CD14-positive monocyte (primary cell): ENCODE measurements at regions not wholly inside any gene's neighbourhood (a gene's known extent, or its start where the extent isn't known, plus 50 kb on each side); places are given as distances from the start of the nearest gene placed in this dataset.

ENCODE experiments used
- DNase-seq, 3 donors: peaks; one replicate each; pipeline ENCODE4 v3.0.0-alpha.2; 2011 to 2022
- H2AFZ ChIP-seq: 2 replicates; pipeline ENCODE4 v1.6.0; 2012; ENCODE audit warnings: mild to moderate bottlenecking, low read depth, low read length, inconsistent platforms; ENCODE audit not compliant: insufficient read depth, poor library complexity, severe bottlenecking
- H3K27ac ChIP-seq, 2 donors: 1 replicate in 1 of 2; 2 replicates in 1 of 2; pipeline ENCODE4 v1.5.1; 2012 to 2013; ENCODE audit warnings: low read length in 2 of 2, control low read depth in 1 of 2, inconsistent platforms in 1 of 2, low read depth in 1 of 2, mild to moderate bottlenecking in 1 of 2
- H3K27me3 ChIP-seq, 2 donors: one replicate each; pipeline versions ENCODE4 v1.6.0 to v1.6.1; 2011 to 2013; ENCODE audit warnings: low read length in 2 of 2; ENCODE audit not compliant: control insufficient read depth in 2 of 2, insufficient read depth in 2 of 2
- H3K36me3 ChIP-seq, 2 donors: replicated peaks in 1 of 2; 1 replicate in 1 of 2; 2 replicates in 1 of 2; pipeline versions ENCODE4 v1.5.1 to v1.6.1; 2012 to 2013; ENCODE audit warnings: low read length in 2 of 2, control low read depth in 1 of 2, inconsistent platforms in 1 of 2, mild to moderate bottlenecking in 1 of 2; ENCODE audit not compliant: insufficient read depth in 2 of 2, control insufficient read depth in 1 of 2
- H3K4me1 ChIP-seq, 2 donors: 1 replicate in 1 of 2; 2 replicates in 1 of 2; pipeline versions ENCODE4 v1.5.1 to v1.6.1; 2012 to 2013; ENCODE audit warnings: low read length in 2 of 2, control low read depth in 1 of 2, inconsistent platforms in 1 of 2, mild to moderate bottlenecking in 1 of 2, moderate library complexity in 1 of 2; ENCODE audit not compliant: insufficient read depth in 2 of 2, control insufficient read depth in 1 of 2
- H3K4me2 ChIP-seq: replicated peaks from 2 replicates; pipeline ENCODE3; 2012; ENCODE audit warnings: low read length, moderate library complexity, mild to moderate bottlenecking; ENCODE audit not compliant: poor library complexity, severe bottlenecking; ENCODE audit errors: extremely low read depth
- H3K4me3 ChIP-seq, 3 experiments: fragments of 200-600 bp in 1 of 3; sonication (generic) in 1 of 3; replicated peaks in 1 of 3; 1 replicate in 2 of 3; 2 replicates in 1 of 3; pipeline ENCODE4 v1.5.1; 2011 to 2013; ENCODE audit warnings: low read length in 3 of 3, mild to moderate bottlenecking in 3 of 3, control low read depth in 2 of 3, low read depth in 2 of 3, inconsistent platforms in 1 of 3, moderate library complexity in 1 of 3
- H3K79me2 ChIP-seq: 2 replicates; pipeline ENCODE4 v1.6.0; 2012; ENCODE audit warnings: mild to moderate bottlenecking, control low read depth, inconsistent platforms, low read length, moderate library complexity; ENCODE audit not compliant: insufficient read depth
- H3K9ac ChIP-seq: 2 replicates; pipeline ENCODE4 v1.6.0; 2017; ENCODE audit warnings: low read length, mild to moderate bottlenecking; ENCODE audit not compliant: insufficient read depth, poor library complexity, severe bottlenecking
- H3K9me3 ChIP-seq, 2 donors: replicated peaks in 1 of 2; 1 replicate in 1 of 2; 2 replicates in 1 of 2; pipeline versions ENCODE4 v1.5.1 to v1.6.1; 2012 to 2013; ENCODE audit warnings: low read length in 2 of 2, control low read depth in 1 of 2; ENCODE audit not compliant: control insufficient read depth in 1 of 2, insufficient read depth in 1 of 2
- H4K20me1 ChIP-seq: 2 replicates; pipeline ENCODE4 v1.6.0; 2012; ENCODE audit warnings: mild to moderate bottlenecking, low read length, control low read depth, moderate library complexity; ENCODE audit not compliant: insufficient read depth
- H3K27ac Mint-ChIP-seq, 7 donors: one replicate each; pipeline ENCODE4 v1.8.0; 2020; ENCODE audit warnings: mild to moderate bottlenecking in 7 of 7, mixed read lengths in 7 of 7, moderate library complexity in 6 of 7, inconsistent platforms in 2 of 7
- H3K27me3 Mint-ChIP-seq, 3 donors: one replicate each; pipeline ENCODE4 v1.8.0; 2021 to 2022; ENCODE audit warnings: low read depth in 3 of 3, mild to moderate bottlenecking in 3 of 3, mixed read lengths in 3 of 3, moderate library complexity in 3 of 3, inconsistent platforms in 1 of 3
- H3K36me3 Mint-ChIP-seq, 2 donors: one replicate each; pipeline ENCODE4 v1.8.0; 2020; ENCODE audit warnings: mixed read lengths in 2 of 2, inconsistent platforms in 1 of 2, mild to moderate bottlenecking in 1 of 2
- H3K4me1 Mint-ChIP-seq: one replicate; pipeline ENCODE4 v1.8.0; 2020; ENCODE audit warnings: mild to moderate bottlenecking, mixed read lengths
- H3K4me3 Mint-ChIP-seq, 2 donors: one replicate each; pipeline ENCODE4 v1.8.0; 2020; ENCODE audit warnings: mild to moderate bottlenecking in 2 of 2, mixed read lengths in 2 of 2, moderate library complexity in 1 of 2
- H3K9me3 Mint-ChIP-seq, 7 donors: one replicate each; pipeline ENCODE4 v1.8.0; 2020 to 2022; ENCODE audit warnings: mixed read lengths in 7 of 7, mild to moderate bottlenecking in 6 of 7, moderate library complexity in 6 of 7, inconsistent platforms in 2 of 7
- WGBS: methylation state at CpG from one replicate; pipeline ENCODE4 v1.1.5; 2013; ENCODE audit warnings: missing lambda C conversion rate; ENCODE audit not compliant: insufficient coverage; 5-methylcytosine and 5-hydroxymethylcytosine counted together
- intact Hi-C, 2 donors: fragments of 100-400 bp; cut with micrococcal nuclease; formaldehyde crosslinking; loops; one replicate each; pipeline versions ENCODE4 v1.15.0 to v1.15.1; 2023
- TF ChIP-seq, protein P1 (sequence below): fragments of 200-600 bp; IDR thresholded peaks from one replicate; pipeline ENCODE4 v1.8.0; 2022; ENCODE audit warnings: antibody characterized with exemption, mild to moderate bottlenecking

DNA sequence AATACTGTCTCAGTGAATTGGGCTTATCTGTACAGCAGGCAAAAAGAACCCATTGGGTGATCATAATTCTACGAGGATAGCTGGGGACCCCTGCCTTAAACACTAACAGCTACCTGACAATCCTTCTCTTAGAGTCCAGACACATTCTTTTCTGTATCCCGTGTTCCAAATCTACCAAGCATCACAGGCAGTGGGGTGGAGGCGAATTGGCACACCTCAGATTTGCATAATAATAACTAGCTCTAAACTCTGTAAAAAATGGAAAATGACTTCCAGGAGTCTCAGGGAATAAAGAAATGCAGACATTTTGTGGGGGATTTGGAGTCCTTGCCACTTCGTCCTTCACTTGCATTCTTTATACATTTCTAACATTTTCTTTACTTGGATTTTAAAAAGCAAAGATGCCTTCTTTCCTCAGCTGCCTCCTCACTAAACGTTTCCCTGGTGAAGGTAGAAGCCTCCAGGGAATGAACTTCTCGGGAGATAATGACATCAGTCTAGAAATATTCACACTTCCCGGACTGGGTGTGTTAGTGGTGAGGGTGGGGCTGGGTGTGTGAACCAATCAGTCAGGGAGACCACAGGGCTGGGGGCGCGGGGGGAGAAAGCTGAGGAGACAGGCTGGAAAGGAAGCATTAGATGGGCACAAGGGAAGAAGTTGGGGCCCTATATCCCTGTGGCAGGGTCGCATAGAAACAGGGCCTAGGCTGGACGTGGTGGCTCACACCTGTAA, 59.1 kb upstream of the BOD1L2 start:
- no peak overlapping the region for H3K4me3 ChIP-seq
- no peaks in the 10 kb centered on the region for H3K27me3 ChIP-seq
- no peak overlapping the region for H3K9ac ChIP-seq
- H3K9me3 ChIP-seq: no peaks in the 10 kb centered on the region
- no peak overlapping the region for H3K27ac Mint-ChIP-seq
- 98% methylated on average over 5 of the region's 11 CpGs for WGBS
- H3K27ac ChIP-seq: no peak overlapping the region
- intact Hi-C loops: no loop called here
- no peaks in the 10 kb centered on the region for H4K20me1 ChIP-seq
- H3K4me1 ChIP-seq: peaks cover 16 to 23% of the 10 kb centered on the region in 2 donors
- peaks cover 0 to 9% (median 0%) of the 10 kb centered on the region in 7 donors for H3K9me3 Mint-ChIP-seq
- no peak for DNase-seq
- peak overlapping the region in 1 of 2 donors; percentile 47 for H3K4me3 Mint-ChIP-seq
- TF ChIP-seq, protein P1, sequence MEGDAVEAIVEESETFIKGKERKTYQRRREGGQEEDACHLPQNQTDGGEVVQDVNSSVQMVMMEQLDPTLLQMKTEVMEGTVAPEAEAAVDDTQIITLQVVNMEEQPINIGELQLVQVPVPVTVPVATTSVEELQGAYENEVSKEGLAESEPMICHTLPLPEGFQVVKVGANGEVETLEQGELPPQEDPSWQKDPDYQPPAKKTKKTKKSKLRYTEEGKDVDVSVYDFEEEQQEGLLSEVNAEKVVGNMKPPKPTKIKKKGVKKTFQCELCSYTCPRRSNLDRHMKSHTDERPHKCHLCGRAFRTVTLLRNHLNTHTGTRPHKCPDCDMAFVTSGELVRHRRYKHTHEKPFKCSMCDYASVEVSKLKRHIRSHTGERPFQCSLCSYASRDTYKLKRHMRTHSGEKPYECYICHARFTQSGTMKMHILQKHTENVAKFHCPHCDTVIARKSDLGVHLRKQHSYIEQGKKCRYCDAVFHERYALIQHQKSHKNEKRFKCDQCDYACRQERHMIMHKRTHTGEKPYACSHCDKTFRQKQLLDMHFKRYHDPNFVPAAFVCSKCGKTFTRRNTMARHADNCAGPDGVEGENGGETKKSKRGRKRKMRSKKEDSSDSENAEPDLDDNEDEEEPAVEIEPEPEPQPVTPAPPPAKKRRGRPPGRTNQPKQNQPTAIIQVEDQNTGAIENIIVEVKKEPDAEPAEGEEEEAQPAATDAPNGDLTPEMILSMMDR: no peak
- no peaks in the 10 kb centered on the region for H3K36me3 Mint-ChIP-seq
- H3K4me2 ChIP-seq: no peak overlapping the region
- H2AFZ ChIP-seq: no peak overlapping the region
- H3K27me3 Mint-ChIP-seq: peaks cover 4 to 11% (median 7%) of the 10 kb centered on the region in 3 donors
- H3K79me2 ChIP-seq: no peaks in the 10 kb centered on the region
- H3K4me1 Mint-ChIP-seq: peaks cover 27% of the 10 kb centered on the region
- no peaks in the 10 kb centered on the region for H3K36me3 ChIP-seq

DNA sequence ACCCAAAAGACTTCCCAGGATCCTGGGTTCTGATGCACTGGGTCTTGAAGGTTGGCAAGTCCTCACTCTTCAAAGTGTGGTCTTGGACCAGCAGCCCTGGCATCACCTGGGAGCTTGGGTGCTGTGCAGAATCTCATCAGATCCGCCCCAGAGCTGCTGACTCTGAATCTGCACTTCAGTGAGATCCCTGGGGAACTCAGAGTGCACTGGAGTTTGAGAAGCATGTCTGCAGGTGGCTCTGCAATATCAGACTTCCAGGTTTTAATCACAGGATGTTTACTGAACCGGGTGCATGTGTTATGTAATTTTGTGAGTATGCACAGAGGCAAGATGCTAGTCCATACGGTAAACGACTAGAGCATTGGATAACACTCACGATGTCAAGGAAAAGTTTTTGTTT, 58.0 kb upstream of the BOD1L2 start:
- H3K9me3 ChIP-seq: no peaks in the 10 kb centered on the region
- no peak overlapping the region for H3K27ac ChIP-seq
- H3K4me2 ChIP-seq: no peak overlapping the region
- peaks cover 4 to 11% (median 8%) of the 10 kb centered on the region in 3 donors for H3K27me3 Mint-ChIP-seq
- H3K4me3 ChIP-seq: no peak overlapping the region
- peaks cover 16 to 17% of the 10 kb centered on the region in 2 donors for H3K4me1 ChIP-seq
- DNase-seq: no peak
- H3K79me2 ChIP-seq: no peaks in the 10 kb centered on the region
- H2AFZ ChIP-seq: no peak overlapping the region
- intact Hi-C loops: no loop called here
- peak overlapping the region in 1 of 7 donors; percentile 17 for H3K27ac Mint-ChIP-seq
- H3K36me3 ChIP-seq: no peaks in the 10 kb centered on the region
- TF ChIP-seq, protein P1: no peak
- H3K27me3 ChIP-seq: no peaks in the 10 kb centered on the region
- H3K4me1 Mint-ChIP-seq: peaks cover 23% of the 10 kb centered on the region
- H3K9ac ChIP-seq: no peak overlapping the region
- H3K36me3 Mint-ChIP-seq: no peaks in the 10 kb centered on the region
- peaks cover 0 to 5% (median 0%) of the 10 kb centered on the region in 7 donors for H3K9me3 Mint-ChIP-seq
- H3K4me3 Mint-ChIP-seq: no peak overlapping the region
- WGBS: 98% methylated on average over 4 of the region's 5 CpGs
- no peaks in the 10 kb centered on the region for H4K20me1 ChIP-seq
